ENCODE measurements at regions not wholly inside any gene's neighbourhood (a gene's known extent, or its start where the extent isn't known, plus 50 kb on each side); places are given as distances from the start of the nearest gene placed in this dataset.
"Not testable (repeated sequence)": the region's sequence is repeated elsewhere in the genome, so short reads cannot be mapped to it uniquely, and the experiment has no call there.

- DNase-seq, result no peak
Measured at GRCh38 chr14:51578853-51579252, 72.9 kb upstream of the FRMD6 start.

DNA sequence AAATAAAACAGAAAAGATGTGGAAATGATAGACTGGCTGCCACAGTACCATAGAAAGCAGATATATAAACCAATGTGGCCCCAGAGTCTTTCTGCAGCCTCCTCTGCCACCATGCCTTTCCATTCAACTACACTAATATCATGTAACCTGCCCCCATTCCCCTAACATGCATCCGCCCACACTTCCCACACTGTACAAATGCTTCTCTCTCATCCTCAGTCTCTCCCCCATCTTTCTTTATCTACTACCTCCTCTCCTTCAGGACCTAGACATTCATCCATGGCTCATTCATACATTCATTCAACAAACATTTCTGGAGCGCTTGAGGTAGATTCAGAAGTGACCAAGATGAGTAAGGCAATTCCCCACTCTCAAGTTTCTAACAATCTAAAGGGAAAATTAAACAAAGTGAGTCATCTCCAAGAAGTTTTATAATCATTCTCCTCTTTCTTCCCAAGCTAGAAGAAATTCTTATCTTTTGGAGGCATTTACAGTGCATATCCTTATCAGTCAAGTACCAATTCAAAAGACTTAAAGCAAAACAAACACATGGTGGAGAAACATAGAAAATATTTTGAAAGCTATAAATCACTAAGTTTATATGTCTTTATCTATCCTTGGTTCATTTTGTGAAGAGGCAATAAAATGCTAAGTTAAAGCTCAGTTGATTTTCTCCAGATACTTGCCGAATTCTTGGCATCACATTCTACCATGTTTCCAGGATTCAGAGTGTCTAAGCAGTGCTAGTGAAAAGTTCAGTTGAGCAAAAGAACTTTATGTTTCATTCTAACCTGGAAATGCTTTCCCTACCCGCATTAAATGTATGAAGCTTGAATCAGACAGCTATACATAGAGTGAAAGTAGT is 70.5 kb upstream of the FRMD6 start:
- in situ Hi-C loops (cut with HindIII; ENCODE audit: low pct_ligation_motif_present, low pct_unique_long_range_greater_than_20kb, low sequenced_read_pairs), result no loop called here
- DNase-seq, result no peak

More at GRCh38 chr14:51578853-51579252, 72.9 kb upstream of the FRMD6 start:
- in situ Hi-C loops (cut with HindIII; ENCODE audit: low pct_ligation_motif_present, low pct_unique_long_range_greater_than_20kb, low sequenced_read_pairs), result no loop called here

GRCh38 chr14:51582437-51582836 is 69.3 kb upstream of the FRMD6 start:
- in situ Hi-C loops (cut with HindIII; ENCODE audit: low pct_ligation_motif_present, low pct_unique_long_range_greater_than_20kb, low sequenced_read_pairs), result no loop called here
- DNase-seq, result no peak

- in situ Hi-C loops (cut with HindIII; ENCODE audit: low pct_ligation_motif_present, low pct_unique_long_range_greater_than_20kb, low sequenced_read_pairs), result no loop called here
- DNase-seq, result no peak
Measured at GRCh38 chr14:51585055-51585454, 66.7 kb upstream of the FRMD6 start.

DNA sequence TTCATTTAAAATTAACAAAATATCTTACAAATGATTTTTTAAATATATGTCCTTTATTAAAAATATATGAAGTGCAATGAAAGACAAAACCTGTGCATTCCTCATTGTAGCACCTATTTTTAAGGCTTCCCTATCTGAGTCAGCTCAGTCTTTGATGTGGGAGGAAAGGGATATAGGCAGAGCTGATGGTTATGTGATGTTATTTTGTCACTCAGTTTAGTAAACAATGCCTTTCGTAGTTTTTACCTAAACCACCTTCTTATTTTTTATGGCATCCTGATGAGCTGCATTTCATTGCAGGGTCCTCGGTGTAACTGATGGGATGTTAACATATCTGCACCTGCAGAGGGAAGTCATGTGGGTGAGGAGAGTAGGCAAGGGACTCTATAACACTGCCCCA is 58.9 kb upstream of the FRMD6 start:
- no peak for DNase-seq
- in situ Hi-C loops (cut with HindIII; ENCODE audit: low pct_ligation_motif_present, low pct_unique_long_range_greater_than_20kb, low sequenced_read_pairs), result no loop called here

- in situ Hi-C loops (cut with HindIII; ENCODE audit: low pct_ligation_motif_present, low pct_unique_long_range_greater_than_20kb, low sequenced_read_pairs), result no loop called here
Measured at GRCh38 chr14:51593397-51593796, 58.3 kb upstream of the FRMD6 start.

DNA sequence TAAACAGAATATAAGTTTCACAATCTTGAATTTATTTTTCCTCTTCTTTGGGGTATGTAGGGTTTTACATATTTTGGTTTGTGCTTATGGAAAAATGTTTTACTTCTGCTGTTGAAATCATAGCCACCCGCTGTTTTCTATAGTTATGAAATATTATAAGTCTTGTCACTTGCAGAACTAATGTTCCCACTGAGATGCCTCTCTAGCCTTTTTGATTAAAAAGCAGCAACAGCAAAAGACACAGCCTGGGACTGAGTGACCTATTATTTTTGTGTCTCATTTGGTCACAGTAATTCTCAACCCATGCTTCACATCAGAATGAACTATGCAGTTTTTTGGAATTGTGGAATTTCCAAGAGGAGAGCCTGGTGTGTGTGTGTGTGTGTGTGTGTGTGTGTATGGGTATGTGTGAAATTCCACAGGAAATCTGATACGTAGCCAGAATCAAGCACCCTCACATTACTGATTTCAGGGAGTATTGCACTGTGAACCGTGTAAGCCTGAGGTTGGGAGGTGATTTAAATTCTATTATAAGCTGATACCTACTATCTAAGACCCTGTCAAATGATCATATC is 55.7 kb upstream of the FRMD6 start:
- DNase-seq, result no peak
- in situ Hi-C loops (cut with HindIII; ENCODE audit: low pct_ligation_motif_present, low pct_unique_long_range_greater_than_20kb, low sequenced_read_pairs), result no loop called here

More at GRCh38 chr14:51593397-51593796, 58.3 kb upstream of the FRMD6 start:
- no peak for DNase-seq

DNA sequence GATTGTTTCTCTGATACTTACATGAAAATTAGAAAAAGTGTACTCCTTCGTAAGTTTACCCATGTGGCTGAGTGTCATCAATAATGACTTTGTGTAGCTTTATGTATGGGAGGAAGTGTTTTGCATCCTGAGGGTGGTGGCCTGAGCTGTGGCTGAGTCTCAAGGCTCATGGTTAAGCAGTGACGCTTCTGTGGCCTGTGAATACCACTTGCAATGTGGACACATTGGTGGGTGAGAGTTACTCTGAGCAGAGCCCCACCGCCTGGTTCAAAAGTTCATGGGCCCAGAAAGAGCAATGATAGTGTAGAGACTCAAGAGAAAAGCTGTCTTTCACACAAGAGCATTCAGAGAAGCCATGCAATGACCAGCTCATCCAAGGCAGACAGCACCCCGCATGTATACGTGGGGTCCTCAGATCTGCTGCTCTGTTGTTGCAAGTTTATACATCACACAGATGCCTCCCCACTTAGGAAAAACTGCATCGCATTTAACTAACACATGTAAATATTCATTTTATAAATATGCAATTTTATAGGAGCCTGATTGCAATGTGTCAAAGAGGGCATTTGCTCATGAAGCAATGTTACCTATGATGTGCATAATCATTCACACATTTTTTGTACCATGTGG is 55.1 kb upstream of the FRMD6 start:
- no peak for DNase-seq
- in situ Hi-C loops (cut with HindIII; ENCODE audit: low pct_ligation_motif_present, low pct_unique_long_range_greater_than_20kb, low sequenced_read_pairs), result no loop called here

- in situ Hi-C loops (cut with HindIII; ENCODE audit: low pct_ligation_motif_present, low pct_unique_long_range_greater_than_20kb, low sequenced_read_pairs), result no loop called here
- DNase-seq, result no peak
Measured at GRCh38 chr14:51597261-51598001, 54.3 kb upstream of the FRMD6 start.

DNA sequence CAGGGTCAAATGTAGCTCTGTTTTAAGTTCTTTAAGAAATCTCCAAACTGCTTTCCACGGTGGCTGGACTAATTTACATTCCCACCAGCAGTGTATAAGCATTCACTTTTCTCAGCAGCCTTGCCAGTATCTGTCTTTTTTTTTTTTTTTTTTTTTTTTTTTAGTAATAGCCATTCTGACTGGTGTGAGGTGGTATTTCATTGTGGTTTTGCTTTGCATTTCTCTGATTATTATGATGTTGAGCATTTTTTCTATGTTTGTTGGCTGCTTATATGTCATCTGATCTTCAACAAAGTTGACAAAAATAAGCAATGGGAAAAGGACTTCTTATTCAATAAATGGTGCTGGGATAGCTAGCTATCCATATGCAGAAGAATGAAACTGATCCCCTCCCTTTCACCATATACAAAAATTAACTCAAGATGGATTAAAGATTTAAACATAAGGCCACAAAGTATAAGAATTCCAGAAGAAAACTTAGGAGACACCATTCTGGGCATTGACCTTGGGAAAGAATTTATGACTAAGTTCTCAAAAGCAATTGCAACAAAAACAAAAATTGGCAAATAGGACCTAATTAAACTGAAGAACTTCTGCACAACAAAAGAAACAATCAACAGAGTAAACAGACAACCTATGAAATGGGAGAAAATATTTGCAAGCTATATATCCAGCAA is 52.6 kb upstream of the FRMD6 start:
- in situ Hi-C loops (cut with HindIII; ENCODE audit: low pct_ligation_motif_present, low pct_unique_long_range_greater_than_20kb, low sequenced_read_pairs); DNase-seq: not testable (repeated sequence)

GRCh38 chr14:51600658-51601057 is 51.1 kb upstream of the FRMD6 start:
- no peak for DNase-seq

More at GRCh38 chr14:51600658-51601057, 51.1 kb upstream of the FRMD6 start:
- in situ Hi-C loops (cut with HindIII; ENCODE audit: low pct_ligation_motif_present, low pct_unique_long_range_greater_than_20kb, low sequenced_read_pairs), result no loop called here

All from ACHN (cell line).